ENCODE measurements at regions not wholly inside any gene's neighbourhood (a gene's known extent, or its start where the extent isn't known, plus 50 kb on each side); places are given as distances from the start of the nearest gene placed in this dataset.

DNA sequence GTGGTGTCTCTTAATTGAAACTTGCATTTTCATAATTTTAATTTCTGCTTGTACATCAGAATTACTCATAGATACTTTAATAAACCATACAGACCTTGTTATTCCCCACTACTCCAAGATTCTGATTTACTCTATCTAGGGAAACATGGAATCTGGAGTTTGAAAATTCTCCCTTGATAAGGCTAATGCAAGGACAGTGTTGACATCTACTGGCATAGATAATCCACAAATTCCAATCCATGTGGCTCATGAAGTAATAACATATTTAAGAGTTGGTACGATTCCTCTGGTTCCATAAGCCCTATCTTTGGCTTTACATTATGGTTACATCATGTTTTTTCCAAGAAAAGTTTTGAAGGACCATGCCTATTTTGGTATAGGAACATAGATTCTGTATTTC, 759.2 kb downstream of the TLR4 start:
- no peaks in the 10 kb centered on the region for H3K9me2 ChIP-seq (ENCODE audit: insufficient read depth, low read length)
- H3K4me2 ChIP-seq (ENCODE audit: low read length) = no peak overlapping the region
- H3F3A ChIP-seq (ENCODE audit: insufficient read depth, low read length, poor library complexity, severe bottlenecking) = no peaks in the 10 kb centered on the region
- H3K9ac ChIP-seq (ENCODE audit: low read length) = no peak overlapping the region
- no peaks in the 10 kb centered on the region for H3K79me2 ChIP-seq (replicated peaks; ENCODE audit: insufficient read depth, low read length)
- no peaks in the 10 kb centered on the region for H3K9me3 ChIP-seq (ENCODE audit: low read length)
- H3K27ac ChIP-seq (ENCODE audit: low read length) = no peak overlapping the region
- TF ChIP-seq SMC3 (conservative IDR thresholded peaks at IDR 0.05; ENCODE audit: poor library complexity) = no peak
- TF ChIP-seq TAF1 (IDR thresholded peaks at IDR 0.05; ENCODE audit: low read depth) = no peak
- TF ChIP-seq, protein P1, sequence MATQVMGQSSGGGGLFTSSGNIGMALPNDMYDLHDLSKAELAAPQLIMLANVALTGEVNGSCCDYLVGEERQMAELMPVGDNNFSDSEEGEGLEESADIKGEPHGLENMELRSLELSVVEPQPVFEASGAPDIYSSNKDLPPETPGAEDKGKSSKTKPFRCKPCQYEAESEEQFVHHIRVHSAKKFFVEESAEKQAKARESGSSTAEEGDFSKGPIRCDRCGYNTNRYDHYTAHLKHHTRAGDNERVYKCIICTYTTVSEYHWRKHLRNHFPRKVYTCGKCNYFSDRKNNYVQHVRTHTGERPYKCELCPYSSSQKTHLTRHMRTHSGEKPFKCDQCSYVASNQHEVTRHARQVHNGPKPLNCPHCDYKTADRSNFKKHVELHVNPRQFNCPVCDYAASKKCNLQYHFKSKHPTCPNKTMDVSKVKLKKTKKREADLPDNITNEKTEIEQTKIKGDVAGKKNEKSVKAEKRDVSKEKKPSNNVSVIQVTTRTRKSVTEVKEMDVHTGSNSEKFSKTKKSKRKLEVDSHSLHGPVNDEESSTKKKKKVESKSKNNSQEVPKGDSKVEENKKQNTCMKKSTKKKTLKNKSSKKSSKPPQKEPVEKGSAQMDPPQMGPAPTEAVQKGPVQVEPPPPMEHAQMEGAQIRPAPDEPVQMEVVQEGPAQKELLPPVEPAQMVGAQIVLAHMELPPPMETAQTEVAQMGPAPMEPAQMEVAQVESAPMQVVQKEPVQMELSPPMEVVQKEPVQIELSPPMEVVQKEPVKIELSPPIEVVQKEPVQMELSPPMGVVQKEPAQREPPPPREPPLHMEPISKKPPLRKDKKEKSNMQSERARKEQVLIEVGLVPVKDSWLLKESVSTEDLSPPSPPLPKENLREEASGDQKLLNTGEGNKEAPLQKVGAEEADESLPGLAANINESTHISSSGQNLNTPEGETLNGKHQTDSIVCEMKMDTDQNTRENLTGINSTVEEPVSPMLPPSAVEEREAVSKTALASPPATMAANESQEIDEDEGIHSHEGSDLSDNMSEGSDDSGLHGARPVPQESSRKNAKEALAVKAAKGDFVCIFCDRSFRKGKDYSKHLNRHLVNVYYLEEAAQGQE (IDR thresholded peaks at IDR 0.05; ENCODE audit: borderline replicate concordance) = no peak
- TF ChIP-seq, protein P2, sequence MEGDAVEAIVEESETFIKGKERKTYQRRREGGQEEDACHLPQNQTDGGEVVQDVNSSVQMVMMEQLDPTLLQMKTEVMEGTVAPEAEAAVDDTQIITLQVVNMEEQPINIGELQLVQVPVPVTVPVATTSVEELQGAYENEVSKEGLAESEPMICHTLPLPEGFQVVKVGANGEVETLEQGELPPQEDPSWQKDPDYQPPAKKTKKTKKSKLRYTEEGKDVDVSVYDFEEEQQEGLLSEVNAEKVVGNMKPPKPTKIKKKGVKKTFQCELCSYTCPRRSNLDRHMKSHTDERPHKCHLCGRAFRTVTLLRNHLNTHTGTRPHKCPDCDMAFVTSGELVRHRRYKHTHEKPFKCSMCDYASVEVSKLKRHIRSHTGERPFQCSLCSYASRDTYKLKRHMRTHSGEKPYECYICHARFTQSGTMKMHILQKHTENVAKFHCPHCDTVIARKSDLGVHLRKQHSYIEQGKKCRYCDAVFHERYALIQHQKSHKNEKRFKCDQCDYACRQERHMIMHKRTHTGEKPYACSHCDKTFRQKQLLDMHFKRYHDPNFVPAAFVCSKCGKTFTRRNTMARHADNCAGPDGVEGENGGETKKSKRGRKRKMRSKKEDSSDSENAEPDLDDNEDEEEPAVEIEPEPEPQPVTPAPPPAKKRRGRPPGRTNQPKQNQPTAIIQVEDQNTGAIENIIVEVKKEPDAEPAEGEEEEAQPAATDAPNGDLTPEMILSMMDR (IDR thresholded peaks at IDR 0.05; ENCODE audit: poor library complexity, severe bottlenecking) = no peak
- TF ChIP-seq MXI1 (conservative IDR thresholded peaks at IDR 0.05; ENCODE audit: poor library complexity, severe bottlenecking) = no peak
- TF ChIP-seq EP300 (conservative IDR thresholded peaks at IDR 0.05; ENCODE audit: poor library complexity, severe bottlenecking) = no peak
- no peak for TF ChIP-seq RAD21 (conservative IDR thresholded peaks at IDR 0.05)
- no peak for TF ChIP-seq POLR2AphosphoS5 (IDR thresholded peaks at IDR 0.05)
- TF ChIP-seq EZH2 (IDR thresholded peaks at IDR 0.05; ENCODE audit: borderline replicate concordance, insufficient read depth, low read length, poor library complexity, severe bottlenecking) = no peak
- H4K20me1 ChIP-seq (ENCODE audit: insufficient read depth) = no peaks in the 10 kb centered on the region
- no peaks in the 10 kb centered on the region for H3K27me3 ChIP-seq (ENCODE audit: insufficient read depth, low read depth, low read length)
- H3K4me3 ChIP-seq (ENCODE audit: low read length) = no peak overlapping the region
- no peak overlapping the region for H2AFZ ChIP-seq (ENCODE audit: low read depth, low read length)
- H3K36me3 ChIP-seq (ENCODE audit: insufficient read depth, low read length) = no peaks in the 10 kb centered on the region

DNA sequence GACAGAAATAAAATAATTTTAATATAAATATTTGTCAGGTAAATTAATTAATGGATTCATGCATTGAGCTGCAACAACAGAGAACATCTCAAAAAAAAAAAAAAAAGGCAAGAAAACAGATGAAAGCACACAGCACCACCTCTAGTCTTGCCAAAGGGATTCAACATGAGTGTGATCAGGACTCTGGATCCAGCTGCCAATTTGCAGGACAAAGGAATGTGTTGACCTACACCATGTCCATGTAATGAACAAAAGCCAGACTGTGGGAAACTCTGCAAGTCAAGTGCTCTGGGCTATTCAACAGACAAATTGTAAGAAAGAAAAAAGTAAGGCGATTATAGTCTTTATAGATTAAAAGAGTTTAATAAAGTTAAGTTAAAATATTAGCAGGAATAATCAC, 769.3 kb downstream of the TLR4 start:
- no peaks in the 10 kb centered on the region for H3K36me3 ChIP-seq (ENCODE audit: insufficient read depth, low read length)
- no peak for TF ChIP-seq SMC3 (conservative IDR thresholded peaks at IDR 0.05; ENCODE audit: poor library complexity)
- TF ChIP-seq, protein P2 (IDR thresholded peaks at IDR 0.05; ENCODE audit: poor library complexity, severe bottlenecking) = no peak
- no peak for TF ChIP-seq RAD21 (conservative IDR thresholded peaks at IDR 0.05)
- TF ChIP-seq MXI1 (conservative IDR thresholded peaks at IDR 0.05; ENCODE audit: poor library complexity, severe bottlenecking) = no peak
- no peak for TF ChIP-seq POLR2AphosphoS5 (IDR thresholded peaks at IDR 0.05)
- no peaks in the 10 kb centered on the region for H3K27me3 ChIP-seq (ENCODE audit: insufficient read depth, low read depth, low read length)
- H3F3A ChIP-seq (ENCODE audit: insufficient read depth, low read length, poor library complexity, severe bottlenecking) = no peaks in the 10 kb centered on the region
- no peak overlapping the region for H3K4me2 ChIP-seq (ENCODE audit: low read length)
- no peak overlapping the region for H3K9ac ChIP-seq (ENCODE audit: low read length)
- no peaks in the 10 kb centered on the region for H3K79me2 ChIP-seq (replicated peaks; ENCODE audit: insufficient read depth, low read length)
- no peaks in the 10 kb centered on the region for H3K9me3 ChIP-seq (ENCODE audit: low read length)
- H2AFZ ChIP-seq (ENCODE audit: low read depth, low read length) = no peak overlapping the region
- no peaks in the 10 kb centered on the region for H4K20me1 ChIP-seq (ENCODE audit: insufficient read depth)
- no peaks in the 10 kb centered on the region for H3K9me2 ChIP-seq (ENCODE audit: insufficient read depth, low read length)
- no peak overlapping the region for H3K27ac ChIP-seq (ENCODE audit: low read length)
- no peak overlapping the region for H3K4me3 ChIP-seq (ENCODE audit: low read length)

Measured in neural cell (in vitro differentiated cells).